PC-9 (cell line): ENCODE measurements at regions not wholly inside any gene's neighbourhood (a gene's known extent, or its start where the extent isn't known, plus 50 kb on each side); places are given as distances from the start of the nearest gene placed in this dataset.

Source experiments
- CTCF ChIP-seq: fragments of 200-600 bp; sonication (generic); conservative IDR thresholded peaks from 2 replicates; pipeline ENCODE4 v1.6.1; 2017; ENCODE audit warnings: mixed run types, antibody characterized with exemption, mild to moderate bottlenecking, moderate library complexity
- EZH2 ChIP-seq: fragments of 200-600 bp; sonication (generic); IDR thresholded peaks from 2 replicates; pipeline ENCODE4 v1.8.0; 2017; ENCODE audit warnings: antibody characterized with exemption, low read depth

DNA sequence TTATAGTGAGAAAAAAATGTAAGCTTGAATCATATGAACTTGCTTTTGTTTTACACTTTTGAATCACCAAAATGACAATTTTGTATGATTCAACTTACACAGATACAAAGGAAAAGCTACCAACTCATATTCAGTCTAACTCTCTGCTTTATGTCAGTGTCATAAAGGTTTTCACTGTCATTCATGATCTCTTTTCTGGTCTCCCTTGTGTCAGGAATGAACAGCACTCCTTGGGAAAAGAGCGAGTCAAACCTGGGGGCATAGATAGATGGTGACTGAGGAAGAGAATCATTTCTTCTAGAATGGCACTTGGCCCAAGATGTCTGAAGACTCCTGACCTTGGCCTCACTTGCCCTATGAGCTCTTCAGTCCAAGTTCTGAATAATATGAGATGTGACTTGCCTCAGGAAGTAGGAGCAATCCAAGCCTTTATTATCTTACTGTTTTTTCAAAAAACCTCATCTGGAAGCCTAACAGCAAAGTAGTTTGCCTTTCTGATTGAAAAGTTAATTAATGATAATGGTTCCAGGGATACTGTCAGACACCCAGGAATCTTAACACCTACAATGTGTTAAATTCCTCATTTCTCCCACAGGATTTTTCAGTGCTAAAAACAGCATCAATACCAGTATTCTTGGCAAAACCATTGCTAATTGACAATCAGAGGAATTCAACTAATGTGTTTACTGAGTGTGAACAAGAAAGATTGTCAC is 270.0 kb upstream of the HSF2 start:
- no peak for TF ChIP-seq CTCF
- TF ChIP-seq EZH2 = no peak
